HG03378 (cell line): ENCODE measurements at regions not wholly inside any gene's neighbourhood (a gene's known extent, or its start where the extent isn't known, plus 50 kb on each side); places are given as distances from the start of the nearest gene placed in this dataset.

Source experiments
- ATAC-seq: cut with Tn5 transposase; IDR thresholded peaks from one replicate; pipeline ENCODE4 v1.9.1; 2021; ENCODE audit warnings: mild to moderate bottlenecking, moderate library complexity; ENCODE audit not compliant: unreplicated experiment

DNA sequence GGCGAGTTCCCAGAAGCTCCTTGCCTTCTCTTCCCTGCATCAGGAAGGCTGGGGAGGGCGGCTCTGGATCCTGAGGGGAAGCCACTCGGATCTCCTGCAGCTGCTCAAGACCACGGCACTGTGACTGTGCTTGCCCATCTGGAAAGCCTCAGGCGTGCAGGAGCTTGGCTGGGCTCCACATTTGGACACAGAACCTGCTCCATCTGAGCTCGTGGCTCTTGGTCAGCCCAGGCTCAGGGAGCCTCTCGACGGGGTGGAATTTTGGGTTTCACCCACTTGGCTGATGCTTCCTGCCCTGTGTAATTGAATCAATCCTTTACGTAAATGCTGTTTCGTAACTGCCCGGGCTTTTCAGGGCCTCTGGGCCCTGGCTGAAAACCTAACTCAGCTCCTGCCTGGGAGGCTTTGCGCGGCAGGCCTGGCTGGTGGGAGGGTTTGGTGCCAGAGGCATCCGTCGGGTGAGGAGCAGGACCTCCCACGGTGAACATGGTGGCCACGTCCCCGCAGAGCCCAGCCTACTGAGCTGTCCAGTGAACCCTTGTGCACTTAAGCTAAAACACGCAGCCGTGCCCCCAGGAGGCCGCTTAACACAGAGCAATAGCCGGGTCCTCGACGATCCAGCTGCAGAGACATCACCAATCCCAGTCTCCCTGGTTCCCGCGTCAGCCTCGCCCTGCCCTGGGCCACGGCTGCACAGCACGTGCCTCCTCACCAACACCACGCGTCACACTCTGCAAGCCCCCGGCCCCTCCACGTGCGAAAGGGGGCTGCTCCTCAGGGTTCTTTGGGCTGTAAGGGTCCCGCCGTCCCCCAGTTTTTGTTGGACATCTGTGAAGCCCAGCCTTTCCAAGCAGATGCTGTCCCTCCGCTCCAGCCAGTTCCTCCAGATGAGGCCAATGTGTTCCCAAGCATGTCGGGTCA is 241.0 kb downstream of the DLL1 start:
- no peak for ATAC-seq

DNA sequence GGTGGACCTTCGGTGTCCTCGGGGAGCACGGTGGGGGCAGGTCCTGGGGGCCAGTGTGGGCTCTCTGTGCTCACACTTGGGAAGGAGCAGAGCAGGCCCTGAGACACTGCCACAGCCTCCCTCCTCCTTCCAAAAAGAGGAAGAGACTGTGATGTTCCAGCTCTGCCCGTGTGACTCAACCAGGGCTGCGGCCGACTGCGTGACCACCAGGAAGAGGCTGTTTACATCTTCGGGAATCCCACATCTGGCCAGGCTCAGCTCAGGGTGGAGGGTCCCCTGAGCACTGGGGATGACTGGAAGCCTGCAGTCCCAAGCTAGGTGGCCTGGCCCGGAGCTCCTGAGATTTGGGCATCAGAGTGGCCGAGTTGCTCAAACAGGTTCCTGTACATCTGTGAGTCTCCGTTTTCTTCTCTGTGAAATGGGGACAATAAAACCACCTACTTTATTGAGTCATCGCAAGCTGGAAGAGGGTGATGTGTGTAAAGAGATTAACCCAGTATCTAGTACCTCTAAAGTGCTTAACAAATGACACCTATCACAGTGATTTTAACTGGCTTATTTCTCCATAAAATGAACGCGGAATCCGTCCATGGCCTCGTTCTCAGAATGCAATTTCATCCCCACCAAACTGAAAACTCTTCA is 242.1 kb downstream of the DLL1 start:
- ATAC-seq, result no peak

DNA sequence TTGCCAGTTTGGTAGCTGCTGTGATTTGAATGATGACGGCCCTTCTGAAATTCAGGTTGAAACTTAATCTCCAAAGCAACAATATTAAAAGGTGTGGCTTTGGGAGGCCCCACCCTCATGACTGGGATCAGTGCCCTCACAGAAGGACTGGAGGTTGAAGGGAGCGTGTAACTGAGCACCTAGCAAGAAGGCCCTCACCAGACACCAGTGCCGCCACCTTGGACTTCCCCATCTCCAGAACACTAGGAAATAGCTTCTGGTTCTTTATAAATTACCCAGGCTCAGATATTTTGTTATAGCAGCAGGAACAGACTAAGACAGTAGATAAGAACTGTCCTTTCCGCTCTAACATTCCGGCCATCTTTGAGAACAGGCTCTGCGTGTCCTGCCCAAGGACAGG is 243.1 kb downstream of the DLL1 start:
- ATAC-seq, result no peak

DNA sequence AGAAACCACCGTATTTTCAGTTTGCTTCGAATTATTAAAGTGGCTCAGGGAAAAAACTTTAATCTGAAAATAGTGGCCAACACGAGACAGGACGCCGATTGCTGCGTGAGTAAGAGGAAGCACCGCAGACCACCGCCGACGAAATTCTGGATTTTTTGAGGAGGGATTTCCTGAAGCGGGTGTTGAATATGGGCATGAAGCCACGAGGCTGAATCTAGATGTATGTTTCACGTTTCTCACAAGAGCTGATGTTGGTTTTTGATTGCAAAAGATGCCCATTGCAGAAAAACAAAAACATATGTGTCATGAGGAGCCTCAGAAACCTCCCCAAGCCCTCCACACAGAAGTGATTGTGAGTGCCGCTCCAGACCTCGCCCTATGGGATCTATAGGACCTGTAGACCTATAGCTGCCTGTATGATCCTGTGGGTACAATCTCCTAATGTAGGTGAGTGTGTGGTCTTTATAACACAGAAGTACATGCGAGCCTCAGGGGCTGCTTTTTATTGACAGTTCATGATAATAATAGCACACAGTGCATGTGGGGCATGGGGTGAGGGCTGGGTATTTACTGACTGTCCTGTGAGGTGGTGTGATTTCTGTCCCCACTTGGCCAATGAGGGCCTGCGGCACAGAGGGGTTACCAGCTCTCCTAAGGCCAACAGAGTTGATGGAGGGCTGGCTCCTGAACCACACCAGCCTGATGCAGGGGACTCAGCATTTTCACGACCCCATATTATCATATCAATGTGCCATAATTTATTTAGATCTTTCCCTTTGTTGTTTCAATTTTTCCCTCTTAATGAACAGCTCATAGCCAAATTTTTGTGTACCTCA is 243.9 kb downstream of the DLL1 start:
- no peak for ATAC-seq

DNA sequence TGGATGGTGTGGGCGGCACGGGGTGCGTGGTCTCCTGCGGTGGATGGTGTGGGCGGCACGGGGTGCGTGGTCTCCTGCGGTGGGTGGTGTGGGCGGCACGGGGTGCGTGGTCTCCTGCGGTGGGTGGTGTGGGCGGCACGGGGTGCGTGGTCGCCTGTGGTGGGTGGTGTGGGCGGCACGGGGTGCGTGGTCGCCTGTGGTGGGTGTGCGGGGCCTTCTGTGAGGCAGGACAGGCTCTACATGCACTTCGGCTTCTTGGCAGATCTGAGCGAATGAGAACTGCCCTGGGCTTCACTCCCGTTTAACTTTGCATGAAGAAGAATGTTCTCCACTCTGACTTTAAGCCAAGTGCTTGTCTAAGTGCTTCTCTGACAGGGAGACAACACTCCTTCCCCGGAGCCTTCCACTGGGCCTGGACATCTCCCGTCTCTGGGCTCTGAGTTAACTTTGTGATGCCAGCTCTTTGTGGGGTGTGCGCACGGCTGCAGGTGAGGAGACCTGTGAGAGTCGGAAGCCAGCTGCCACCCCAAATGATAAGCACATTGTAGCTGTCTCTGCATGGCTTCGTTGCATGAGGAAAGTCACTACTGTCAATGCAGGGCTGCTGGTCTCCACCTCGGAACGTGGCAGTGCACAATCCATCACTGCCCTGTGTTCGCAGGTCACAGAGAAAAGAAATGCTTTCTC is 244.8 kb downstream of the DLL1 start:
- ATAC-seq, result no peak

DNA sequence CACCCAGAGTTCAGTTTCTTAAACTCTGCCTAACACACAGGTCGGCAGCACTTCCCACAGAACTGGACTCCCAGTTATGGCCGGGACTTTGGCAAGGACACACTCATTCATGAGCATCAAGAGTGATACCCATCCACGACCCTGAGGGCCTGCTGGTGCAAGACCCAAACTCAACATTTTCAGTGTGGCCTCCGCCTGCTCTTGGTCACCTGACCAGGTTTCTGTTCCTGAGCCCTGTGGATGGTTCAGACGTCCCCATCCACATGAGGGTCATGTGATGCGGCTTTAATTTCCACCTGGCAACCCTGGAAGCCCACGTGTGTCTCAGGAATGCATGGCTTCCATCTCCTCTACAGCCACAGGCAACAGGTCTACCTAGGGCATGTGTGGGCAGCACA is 245.3 kb downstream of the DLL1 start:
- no peak for ATAC-seq

DNA sequence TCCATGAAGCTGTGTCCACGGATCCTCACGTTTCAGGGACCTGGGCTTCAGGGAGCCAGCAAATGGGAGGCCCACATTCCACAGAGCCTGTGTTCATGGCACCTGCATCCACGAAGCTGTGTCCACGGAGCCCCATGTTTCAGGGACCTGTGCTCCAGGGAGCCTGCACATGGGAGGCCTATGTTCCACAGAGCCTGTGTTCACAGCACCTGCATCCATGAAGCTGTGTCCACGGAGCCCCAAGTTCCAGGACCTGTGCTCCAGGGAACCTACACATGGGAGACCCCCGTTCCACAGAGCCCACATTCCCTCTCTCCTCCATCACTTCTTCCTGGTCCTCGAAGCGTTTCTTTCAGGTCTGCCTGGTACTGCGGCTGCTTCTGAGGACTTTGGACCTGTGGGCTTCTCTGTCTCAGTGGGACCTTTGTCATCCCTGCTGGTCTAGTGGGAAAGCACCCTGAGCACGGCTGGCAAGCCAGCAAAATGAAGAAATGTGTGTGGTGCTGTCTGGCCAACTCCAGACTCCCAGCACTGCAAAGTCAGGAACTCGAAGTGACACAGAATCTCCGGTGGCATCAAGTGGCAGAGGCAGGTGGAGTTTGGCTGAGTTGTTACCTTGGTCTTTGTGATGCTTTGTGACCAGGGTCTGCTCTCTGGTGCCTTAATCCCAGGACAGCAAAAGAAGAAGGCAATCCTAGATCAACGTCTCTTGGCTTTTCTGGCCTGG is 245.9 kb downstream of the DLL1 start:
- ATAC-seq, result no peak

DNA sequence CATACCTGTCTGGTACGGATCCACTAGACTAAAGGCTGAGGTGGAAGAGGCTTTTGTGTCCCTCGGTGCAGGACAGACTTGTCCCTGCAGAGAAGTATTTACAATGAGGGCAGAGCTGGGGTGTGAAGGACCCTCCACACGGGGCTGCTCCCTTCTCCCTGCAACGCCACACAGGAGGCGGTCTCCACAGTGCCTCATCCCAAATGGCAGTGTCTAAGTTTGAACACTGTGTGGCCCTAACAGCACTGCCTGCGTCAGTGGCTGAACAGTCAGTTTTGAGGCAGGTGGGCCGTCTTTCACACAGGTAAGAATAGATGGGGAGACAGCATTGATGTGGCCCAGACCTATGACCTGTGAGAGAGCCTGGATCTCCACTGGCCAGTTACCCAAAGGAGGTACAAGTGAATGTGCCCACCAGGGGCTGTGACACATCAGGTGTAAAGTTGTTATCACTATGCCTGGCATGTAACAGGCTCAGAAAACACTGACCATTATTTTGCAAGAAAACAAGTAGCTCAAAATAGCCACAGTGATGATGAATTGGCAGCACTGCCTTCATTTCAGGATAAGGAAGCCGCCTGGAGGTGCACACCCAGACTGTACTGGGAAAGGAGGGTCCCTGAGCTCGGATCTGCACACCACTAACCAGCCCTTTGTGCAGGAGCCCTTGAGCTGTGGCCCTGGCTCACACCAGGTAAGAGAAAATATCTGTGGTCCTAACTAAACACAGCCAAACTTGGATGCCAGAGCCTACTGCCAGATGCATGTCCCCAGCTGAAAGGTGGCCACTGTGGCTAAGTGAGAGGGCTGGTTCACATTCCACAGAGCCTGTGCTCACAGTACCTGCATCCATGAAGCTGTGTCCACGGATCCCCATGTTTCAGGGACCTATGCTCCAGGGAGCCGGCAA is 246.7 kb downstream of the DLL1 start:
- ATAC-seq, result no peak

DNA sequence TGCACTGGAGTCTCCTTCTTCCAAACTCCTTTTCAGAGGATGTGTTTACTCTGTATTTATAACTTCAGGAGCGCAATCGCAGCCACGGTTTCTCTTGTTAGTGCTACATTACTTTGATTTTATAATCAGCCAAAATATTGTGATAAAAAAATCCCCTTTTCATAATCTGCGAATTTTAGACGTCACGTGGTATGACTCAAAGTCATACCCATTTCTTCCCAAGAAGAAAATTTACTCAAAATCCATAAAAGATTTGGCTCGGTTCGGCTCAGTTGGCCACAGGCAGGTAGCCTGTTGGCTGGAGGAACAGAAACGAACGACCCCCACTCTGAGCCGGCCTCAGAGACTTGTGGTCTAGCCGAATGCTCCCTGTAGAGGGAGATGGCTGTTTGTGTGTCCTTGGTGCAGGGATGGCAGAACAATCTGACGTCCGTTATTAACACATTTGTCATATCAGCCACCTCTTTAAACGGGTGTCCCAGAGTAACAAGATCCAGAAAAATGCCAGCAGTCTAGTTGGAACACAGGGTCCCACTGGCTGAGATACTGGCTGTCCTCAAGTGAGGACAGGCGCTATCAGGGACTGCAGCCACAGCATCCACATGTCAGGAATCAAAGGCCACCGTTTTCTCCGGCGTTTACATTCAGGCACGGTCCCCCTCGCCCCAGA is 247.6 kb downstream of the DLL1 start:
- ATAC-seq, result no peak

DNA sequence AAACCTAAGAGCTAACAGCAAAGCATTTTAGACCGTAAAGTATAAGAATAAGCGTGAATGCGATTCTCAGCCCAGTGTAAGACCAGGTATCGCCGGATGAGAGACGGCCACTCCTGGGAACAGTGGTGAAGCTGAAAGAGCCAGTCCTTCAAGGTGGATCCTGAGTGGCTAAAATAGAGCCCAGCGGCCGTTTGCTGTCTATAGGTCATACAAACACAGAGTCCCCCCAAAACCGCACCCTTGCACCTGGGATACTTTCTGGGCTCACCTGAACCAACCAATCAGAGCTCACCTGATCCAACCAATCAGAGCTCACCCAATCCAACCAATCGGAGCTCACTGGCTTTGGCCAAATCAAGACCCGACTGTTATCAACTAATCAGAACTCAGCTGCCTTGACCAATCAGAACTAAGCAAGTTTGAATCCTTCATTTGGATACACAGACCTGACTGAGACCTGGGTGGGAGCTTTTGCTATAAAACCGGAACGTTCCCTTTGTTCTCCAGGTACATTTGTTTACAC is 248.2 kb downstream of the DLL1 start:
- ATAC-seq, result no peak

DNA sequence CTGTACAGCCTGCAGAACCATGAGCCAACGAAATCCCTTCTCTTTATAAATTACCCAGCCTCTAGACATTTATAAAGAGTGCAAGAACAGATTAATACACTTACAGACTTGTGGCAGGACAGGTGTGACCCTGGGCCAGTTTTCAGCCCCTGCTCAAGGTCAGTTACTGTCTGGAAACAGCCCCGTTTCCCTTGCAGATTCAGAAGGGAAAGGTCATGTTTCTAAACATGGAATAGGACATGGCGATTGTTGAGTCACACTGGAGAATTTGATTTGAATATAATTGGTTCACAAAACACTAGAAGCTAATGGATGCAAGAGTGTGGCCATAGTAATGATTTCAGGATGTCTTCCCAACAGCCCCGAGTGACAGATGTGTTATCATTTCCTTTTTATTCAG is 248.8 kb downstream of the DLL1 start:
- no peak for ATAC-seq

DNA sequence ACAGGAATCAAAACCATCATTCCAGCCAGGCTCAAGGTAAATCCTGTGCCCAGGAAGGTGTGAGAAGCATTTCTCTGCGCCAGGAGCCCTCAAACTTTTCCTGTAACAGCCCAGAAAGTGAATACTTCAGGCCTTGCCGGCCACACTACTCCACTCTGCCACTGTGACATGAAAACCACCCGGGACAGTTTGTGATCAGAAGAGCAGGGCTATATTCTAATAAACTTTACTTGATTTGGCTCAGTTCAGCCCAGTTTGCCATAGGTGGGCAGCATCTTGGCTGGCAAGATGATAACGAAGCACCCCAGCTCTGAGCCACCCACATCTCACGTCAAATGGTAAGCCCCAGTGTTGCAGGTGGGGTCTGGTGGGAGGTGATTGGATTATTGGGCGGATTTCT is 249.4 kb downstream of the DLL1 start:
- ATAC-seq, result no peak

DNA sequence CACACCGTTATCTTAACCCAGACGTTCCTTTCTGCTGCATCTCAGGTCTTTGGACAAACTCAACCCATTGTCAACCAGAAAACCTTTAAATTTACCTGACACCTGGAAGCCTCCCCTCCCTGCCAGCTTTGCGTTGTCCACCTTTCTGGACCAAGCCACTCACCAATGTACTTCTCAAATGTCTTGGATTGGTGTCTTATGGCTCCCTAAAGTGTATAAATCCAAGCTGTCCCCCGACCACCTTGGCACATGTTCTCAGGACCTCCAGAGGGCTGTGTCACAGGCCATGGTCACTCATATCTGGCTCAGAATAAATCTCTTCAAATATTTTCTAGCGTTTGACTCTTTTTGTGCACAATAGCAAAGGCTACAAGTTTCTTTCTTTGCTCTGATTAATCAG is 250.0 kb downstream of the DLL1 start:
- ATAC-seq, result no peak

DNA sequence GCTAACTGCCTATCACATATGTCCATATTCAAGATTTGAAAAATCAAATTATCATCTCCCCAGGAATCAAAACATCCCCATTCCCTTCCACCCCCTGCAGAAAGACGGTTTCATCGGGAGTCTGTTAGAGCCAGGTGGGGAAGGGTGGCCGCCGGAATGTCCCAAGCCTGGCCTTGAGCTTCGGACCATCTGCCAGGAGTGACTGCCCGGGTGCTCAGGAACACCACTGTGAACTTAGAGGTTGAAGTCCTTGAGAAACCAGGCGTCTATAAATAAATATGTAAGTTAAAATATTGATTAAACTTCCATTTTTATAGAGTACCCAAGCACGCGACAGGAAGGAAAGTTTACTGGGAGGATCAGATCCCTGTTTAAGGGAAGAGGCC is 250.8 kb downstream of the DLL1 start:
- no peak for ATAC-seq

DNA sequence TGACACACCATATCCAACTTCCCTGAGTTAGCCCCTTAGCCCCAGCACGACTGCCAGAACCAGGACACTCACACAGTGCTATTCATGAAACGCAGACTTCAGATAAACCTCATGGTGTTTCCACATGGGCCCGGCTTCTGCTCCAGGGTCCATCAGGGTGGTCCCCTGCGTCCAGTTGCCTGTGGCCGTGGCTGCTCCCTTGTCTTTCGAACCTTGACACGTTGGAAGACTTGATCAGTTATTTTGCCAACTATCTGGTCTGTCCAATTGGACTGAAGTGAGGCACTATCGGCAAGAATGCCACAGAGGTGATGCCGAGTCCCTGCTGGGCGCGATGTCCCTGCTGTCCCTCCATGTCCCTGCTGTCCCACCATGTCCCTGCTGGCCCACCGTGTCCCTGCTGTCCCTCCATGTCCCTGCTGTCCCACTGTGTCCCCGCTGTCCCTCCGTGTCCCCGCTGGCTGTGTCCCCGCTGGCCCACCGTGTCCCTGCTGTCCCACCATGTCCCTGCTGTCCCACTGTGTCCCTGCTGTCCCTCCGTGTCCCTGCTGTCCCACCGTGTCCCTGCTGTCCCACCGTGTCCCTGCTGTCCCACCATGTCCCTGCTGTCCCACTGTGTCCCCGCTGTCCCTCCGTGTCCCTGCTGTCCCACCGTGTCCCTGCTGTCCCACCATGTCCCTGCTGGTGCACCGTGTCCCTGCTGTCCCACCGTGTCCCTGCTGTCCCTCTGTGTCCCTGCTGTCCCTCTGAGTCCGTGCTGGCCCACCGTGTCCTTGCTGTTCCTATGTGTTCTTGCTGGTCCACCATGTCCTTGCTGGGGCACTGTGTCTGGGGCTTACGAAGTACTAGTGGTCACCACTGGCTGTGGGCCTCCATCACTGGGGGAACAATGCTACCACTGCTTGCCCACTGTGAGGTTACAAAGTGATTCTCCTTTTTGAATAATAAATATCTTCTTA is 251.4 kb downstream of the DLL1 start:
- no peak for ATAC-seq

DNA sequence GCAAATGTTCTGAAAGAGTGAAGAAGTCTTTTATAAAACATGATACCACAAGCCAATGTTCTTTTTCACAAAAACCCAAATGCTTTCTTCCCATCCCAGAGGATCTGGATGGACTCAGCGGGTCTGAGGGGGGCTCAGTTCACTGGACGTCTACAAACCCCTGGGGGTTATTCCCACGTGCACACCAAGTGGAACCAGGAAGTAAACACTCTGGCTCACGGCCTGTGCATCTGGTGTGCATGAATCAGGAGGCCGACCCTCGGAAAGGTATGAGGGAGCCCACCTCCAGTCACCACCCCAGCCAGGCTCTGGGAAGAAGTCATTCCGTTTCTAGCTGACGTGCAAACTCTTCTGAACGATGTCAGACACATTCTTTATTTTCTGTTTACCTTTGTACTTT is 252.2 kb downstream of the DLL1 start:
- no peak for ATAC-seq

DNA sequence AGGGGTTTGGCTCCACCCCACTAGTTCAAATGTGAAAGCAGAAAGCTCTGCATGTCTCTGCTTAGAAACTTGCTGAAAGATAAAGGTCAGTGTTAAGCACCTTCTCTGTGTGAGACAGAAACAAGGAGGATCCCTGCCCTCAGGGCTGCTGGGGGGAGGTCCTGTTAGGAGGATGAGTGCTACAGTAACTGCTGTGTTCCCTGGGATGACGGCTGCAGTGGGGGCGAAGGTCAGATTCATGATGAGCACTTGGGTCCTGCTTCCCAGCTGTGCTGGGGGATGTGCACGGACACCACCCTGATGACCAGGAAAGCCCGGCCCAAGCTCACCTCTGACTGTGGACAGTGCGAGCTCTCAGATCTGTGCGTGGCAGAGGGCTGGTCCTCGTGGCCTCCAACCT is 252.6 kb downstream of the DLL1 start:
- no peak for ATAC-seq
